Prostate gland (tissue), 2 donors: ENCODE measurements at regions not wholly inside any gene's neighbourhood (a gene's known extent, or its start where the extent isn't known, plus 50 kb on each side); places are given as distances from the start of the nearest gene placed in this dataset.

Experiments
- POLR2AphosphoS5 ChIP-seq: sonication (generic); formaldehyde crosslinking; IDR thresholded peaks from one replicate; pipeline ENCODE4 v1.6.1; 2017; ENCODE audit warnings: antibody characterized with exemption
- TF ChIP-seq, protein P1 (sequence below), 4 experiments: fragments of 200-600 bp in 2 of 4; fragments of 450-650 bp in 2 of 4; sonication (generic) in 2 of 4; IDR thresholded peaks; 1 replicate in 3 of 4; 2 replicates in 1 of 4; pipeline ENCODE4 v1.5.1; 2016 to 2019; ENCODE audit warnings: antibody characterized with exemption in 4 of 4, mild to moderate bottlenecking in 2 of 4, moderate library complexity in 2 of 4

DNA sequence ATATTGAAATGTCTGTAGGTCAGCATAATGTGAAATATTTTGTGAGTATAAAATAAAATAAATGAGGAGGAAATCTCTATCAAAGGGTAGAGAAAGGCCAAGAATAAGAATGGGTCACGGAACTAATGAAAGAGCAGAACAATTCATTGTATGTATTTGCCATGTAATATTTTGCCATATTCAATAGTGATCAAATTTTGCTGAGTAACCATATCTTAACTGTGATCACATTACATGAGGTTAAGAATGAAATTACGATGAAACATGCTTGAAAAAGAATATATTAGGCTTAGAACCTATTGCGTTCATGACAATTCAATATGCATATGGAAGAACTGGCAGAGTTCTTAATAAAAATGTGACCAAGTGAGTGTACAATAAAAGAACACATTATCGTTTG, 437.2 kb upstream of the NRXN1 start:
- TF ChIP-seq, protein P1, sequence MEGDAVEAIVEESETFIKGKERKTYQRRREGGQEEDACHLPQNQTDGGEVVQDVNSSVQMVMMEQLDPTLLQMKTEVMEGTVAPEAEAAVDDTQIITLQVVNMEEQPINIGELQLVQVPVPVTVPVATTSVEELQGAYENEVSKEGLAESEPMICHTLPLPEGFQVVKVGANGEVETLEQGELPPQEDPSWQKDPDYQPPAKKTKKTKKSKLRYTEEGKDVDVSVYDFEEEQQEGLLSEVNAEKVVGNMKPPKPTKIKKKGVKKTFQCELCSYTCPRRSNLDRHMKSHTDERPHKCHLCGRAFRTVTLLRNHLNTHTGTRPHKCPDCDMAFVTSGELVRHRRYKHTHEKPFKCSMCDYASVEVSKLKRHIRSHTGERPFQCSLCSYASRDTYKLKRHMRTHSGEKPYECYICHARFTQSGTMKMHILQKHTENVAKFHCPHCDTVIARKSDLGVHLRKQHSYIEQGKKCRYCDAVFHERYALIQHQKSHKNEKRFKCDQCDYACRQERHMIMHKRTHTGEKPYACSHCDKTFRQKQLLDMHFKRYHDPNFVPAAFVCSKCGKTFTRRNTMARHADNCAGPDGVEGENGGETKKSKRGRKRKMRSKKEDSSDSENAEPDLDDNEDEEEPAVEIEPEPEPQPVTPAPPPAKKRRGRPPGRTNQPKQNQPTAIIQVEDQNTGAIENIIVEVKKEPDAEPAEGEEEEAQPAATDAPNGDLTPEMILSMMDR (IDR thresholded peaks at IDR 0.05), result no peak
- TF ChIP-seq POLR2AphosphoS5, result no peak
